Mucosa of gallbladder (tissue), 1 donor: ENCODE measurements at regions not wholly inside any gene's neighbourhood (a gene's known extent, or its start where the extent isn't known, plus 50 kb on each side); places are given as distances from the start of the nearest gene placed in this dataset.

ENCODE experiments used
- DNase-seq: peaks from one replicate; pipeline ENCODE4 v3.0.0-alpha.2; 2020; ENCODE audit warnings: low spot score
- donor health status: DM: no; HTN: no; CAD: no.

GRCh38 chr3:117941015-117941414, 1093.6 kb downstream of the IGSF11 start:
- DNase-seq = no peak

- DNase-seq = no peak
These were observed 1092.9 kb downstream of the IGSF11 start for GRCh38 chr3:117941756-117942155.

- DNase-seq = no peak
These were observed 1080.5 kb downstream of the IGSF11 start for GRCh38 chr3:117954131-117954530.

GRCh38 chr3:117955196-117955595, 1079.5 kb downstream of the IGSF11 start:
- DNase-seq = no peak

GRCh38 chr3:117958027-117958426, 1076.6 kb downstream of the IGSF11 start:
- DNase-seq = no peak

GRCh38 chr3:117962750-117963149, 1071.9 kb downstream of the IGSF11 start:
- DNase-seq = no peak

- no peak for DNase-seq
These were observed 1070.8 kb downstream of the IGSF11 start for GRCh38 chr3:117963858-117964257.

GRCh38 chr3:117964814-117965213, 1069.8 kb downstream of the IGSF11 start:
- DNase-seq = no peak

GRCh38 chr3:117977504-117978228, 1057.0 kb downstream of the IGSF11 start:
- no peak for DNase-seq

- DNase-seq = no peak
These were observed 1055.2 kb downstream of the IGSF11 start for GRCh38 chr3:117979466-117979865.

GRCh38 chr3:117987256-117987655, 1047.4 kb downstream of the IGSF11 start:
- no peak for DNase-seq

GRCh38 chr3:117989982-117990381, 1044.7 kb downstream of the IGSF11 start:
- DNase-seq = no peak

- DNase-seq = no peak
These were observed 1044.0 kb downstream of the IGSF11 start for GRCh38 chr3:117990627-117991026.

GRCh38 chr3:117995842-117996437, 1038.7 kb downstream of the IGSF11 start:
- DNase-seq = no peak

GRCh38 chr3:117997201-117998049, 1037.2 kb downstream of the IGSF11 start:
- DNase-seq = peak; percentile 70

- no peak for DNase-seq
These were observed 1036.6 kb downstream of the IGSF11 start for GRCh38 chr3:117998071-117998470.

- DNase-seq = no peak
These were observed 1034.4 kb downstream of the IGSF11 start for GRCh38 chr3:118000219-118000618.

GRCh38 chr3:118001380-118001779, 1033.3 kb downstream of the IGSF11 start:
- no peak for DNase-seq

GRCh38 chr3:118011910-118012309, 1022.7 kb downstream of the IGSF11 start:
- DNase-seq = no peak

GRCh38 chr3:118029049-118029448, 1005.6 kb downstream of the IGSF11 start:
- DNase-seq = no peak

GRCh38 chr3:118036215-118036614, 998.4 kb downstream of the IGSF11 start:
- no peak for DNase-seq

- no peak for DNase-seq
These were observed 979.3 kb downstream of the IGSF11 start for GRCh38 chr3:118055381-118055780.

- DNase-seq = no peak
These were observed 977.6 kb downstream of the IGSF11 start for GRCh38 chr3:118057086-118057485.
